Daoy (cell line): ENCODE measurements at regions not wholly inside any gene's neighbourhood (a gene's known extent, or its start where the extent isn't known, plus 50 kb on each side); places are given as distances from the start of the nearest gene placed in this dataset.

Source experiments
- DNase-seq: peaks from one replicate; pipeline ENCODE4 v3.0.0-alpha.2; 2015; ENCODE audit warnings: low read depth

- DNase-seq = no peak
Measured at GRCh38 chr5:112625689-112626438, 111.8 kb upstream of the APC start.

- DNase-seq = no peak
Measured at GRCh38 chr5:112626715-112627114, 111.0 kb upstream of the APC start.

- no peak for DNase-seq
Measured at GRCh38 chr5:112628214-112628980, 109.3 kb upstream of the APC start.

GRCh38 chr5:112630246-112631009, 107.3 kb upstream of the APC start:
- DNase-seq = peak; percentile 29

DNA sequence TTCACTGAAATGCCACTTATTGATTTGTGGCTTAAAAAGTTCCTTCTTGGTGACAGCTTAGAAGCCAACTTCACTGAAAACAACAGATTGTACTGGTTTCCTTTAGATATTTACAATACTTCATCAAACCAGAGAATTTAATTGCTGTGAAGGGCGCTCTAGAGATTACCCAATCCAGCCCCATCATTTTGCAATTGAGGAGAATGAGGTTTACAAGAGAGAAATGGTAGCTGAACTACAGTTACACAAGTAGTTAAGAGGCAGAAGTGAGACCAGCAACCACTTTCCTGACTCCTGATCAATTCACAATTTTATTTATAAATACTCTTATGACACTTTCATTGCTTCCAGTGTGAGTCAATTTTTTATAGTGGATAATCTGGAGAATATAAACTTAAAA, 103.5 kb upstream of the APC start:
- no peak for DNase-seq

DNA sequence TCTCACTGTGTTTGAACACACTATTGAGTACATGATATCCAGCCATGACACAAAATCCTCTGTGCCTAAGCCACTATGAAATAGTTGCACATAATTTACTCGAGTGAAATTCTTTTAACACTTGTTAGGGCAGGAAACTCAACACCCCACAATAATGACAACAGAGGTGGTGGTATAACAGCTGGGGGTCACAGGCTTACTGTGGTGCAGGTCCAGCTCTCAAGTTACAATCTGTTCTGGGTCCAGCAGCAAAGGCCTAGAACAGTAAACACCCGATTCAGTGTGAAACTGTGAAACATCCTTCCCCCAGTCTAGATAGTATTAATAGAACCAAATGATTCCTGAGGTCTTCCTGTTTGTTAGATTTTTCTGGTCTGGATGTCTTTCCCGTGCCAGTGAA, 102.9 kb upstream of the APC start:
- no peak for DNase-seq

DNA sequence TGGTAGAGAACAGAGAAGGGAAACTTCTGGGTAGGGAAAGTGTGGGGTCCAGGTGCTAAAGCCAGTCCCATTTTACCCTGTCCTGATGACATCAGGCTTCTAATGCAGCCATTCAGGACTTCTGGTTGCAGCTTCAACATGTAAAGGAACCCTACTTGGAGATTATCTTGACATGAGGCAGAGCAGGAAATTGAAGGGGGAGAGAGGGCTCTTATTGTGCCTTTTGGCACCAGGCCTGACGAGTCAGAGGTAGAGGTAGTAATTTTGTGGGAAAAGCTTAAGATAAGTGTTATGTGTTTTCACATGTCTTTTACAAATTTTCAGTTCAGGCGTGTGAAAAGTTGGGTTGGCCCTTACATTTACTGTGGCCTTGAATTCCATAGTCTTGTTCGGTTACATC, 102.4 kb upstream of the APC start:
- DNase-seq = peak; percentile 52

DNA sequence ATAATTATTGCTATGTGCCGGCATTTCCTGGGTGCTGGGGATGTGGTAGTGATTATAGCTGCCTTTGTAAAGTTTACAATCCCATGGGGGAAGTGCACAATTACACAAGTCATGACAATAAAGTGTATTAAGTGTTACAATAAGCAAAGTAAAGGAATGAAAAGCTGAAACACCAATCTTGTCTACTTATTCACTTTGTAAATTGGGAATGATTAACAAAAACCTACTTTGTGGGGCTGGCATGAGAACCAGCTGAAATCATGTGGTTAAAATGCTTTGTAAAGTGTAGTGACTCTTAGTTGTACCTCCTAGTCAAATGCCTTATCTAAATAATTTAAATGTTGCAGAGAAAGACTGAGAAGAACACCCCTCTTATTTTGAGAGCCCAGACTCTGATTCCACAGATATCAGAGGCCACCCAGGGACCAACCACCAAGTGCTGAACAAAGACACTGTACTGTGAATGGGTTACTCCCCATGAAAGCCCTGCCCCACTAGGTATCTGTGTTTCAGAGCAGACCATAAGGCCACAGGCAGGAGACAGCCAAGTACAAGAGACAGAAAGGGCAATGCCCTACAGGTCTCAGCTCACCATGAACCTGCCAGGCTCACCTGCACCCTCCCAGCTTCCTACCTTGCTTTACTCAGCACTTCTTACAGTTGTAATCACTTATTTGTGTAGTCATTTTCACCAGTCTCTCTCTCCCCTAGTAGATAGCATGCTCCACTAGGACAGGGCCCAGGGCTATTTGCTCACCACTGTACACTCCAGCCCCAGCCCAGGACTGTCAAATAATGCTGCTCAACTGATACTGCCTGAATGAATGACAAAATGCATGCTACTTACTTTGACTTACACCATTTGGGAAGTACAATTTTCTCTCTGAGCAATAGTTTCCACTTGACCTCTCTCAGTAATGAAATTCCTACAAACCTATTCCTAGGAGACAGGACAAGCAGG, 101.6 kb upstream of the APC start:
- no peak for DNase-seq

DNA sequence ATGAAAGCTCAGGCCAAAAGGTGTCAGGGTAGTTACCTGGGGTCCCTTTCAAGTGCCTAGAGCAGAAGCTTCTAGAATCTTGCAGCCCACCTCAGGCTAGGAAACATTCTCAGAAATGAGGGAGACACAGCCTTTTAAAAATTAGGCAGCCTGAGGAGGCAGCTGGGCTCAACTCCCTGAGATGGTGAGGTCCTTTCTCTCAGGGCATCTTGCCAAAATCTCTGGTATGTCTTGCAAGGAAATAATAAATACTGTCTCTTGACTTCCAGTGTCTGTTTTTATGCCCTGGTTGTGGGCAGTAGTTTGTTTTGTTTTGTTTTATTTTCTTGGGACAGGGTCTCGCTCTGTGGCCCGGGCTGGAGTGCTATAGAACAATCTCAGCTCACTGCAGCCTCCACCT, 100.9 kb upstream of the APC start:
- no peak for DNase-seq

DNA sequence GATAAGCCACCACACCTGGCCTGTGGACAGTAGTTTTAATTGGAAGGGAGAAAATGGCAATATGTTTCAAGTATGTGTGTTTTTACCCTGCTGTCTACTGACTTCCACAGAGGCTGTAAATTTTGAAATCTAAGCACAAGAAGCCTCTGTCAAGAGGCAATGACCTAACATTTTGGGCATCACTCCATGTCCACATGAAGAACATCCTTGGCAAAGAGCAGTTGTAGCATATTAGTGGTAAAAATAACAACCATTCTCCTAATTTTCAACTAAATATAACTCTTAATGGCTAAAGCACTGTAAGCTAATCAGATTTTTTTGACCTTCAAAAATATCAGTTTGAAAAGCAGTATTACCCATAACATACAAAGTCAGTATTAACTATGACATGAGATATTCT, 100.3 kb upstream of the APC start:
- DNase-seq = no peak

DNA sequence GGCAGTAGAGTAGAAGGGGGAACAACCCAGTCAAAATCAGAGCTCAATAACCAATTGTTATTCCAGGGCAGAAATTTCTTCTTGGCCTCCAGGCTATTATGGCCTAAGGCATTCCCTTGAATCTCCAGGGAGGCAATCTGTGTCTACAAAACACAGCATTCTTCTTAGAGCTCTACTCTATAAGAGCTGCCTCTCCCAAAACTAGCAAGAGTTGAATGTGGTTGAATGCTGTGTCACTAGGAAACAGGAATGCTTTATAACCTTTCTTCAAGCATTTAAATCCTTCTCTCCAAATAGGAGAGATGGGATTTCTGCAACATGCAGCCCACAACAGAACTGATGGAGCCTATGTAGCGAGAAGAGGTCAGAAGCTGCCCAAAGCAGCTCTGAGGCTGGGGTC, 97.1 kb upstream of the APC start:
- no peak for DNase-seq

DNA sequence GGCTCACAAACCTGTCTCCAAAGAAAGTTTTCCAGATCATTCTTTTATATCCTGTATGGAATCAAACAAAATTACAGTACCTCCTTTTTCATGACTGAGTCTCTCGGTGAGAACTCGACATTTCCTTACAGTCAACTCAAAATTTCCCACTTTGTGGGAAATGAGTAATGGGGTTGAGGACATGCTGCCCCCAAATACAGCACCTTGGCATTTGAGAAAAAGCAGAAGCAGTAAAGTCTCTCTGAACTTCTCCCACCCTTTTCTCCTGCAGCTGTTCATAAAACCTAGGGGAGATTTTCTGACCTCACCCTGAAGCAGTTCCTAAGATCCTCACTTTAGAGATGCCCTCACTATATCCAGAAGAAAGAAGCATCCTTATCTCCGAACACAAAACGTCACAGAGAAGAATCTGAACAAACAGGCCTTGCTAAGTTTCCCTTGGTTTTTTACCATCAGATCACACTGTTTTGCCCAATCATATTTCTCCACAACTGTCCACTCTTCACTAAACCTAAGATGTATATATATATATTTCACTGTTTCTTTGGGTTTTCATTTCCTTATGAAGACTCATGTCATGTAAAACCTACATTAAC, 96.1 kb upstream of the APC start:
- DNase-seq = no peak

- no peak for DNase-seq
Measured at GRCh38 chr5:112642885-112643284, 94.8 kb upstream of the APC start.

- DNase-seq = no peak
Measured at GRCh38 chr5:112643339-112643971, 94.2 kb upstream of the APC start.

DNA sequence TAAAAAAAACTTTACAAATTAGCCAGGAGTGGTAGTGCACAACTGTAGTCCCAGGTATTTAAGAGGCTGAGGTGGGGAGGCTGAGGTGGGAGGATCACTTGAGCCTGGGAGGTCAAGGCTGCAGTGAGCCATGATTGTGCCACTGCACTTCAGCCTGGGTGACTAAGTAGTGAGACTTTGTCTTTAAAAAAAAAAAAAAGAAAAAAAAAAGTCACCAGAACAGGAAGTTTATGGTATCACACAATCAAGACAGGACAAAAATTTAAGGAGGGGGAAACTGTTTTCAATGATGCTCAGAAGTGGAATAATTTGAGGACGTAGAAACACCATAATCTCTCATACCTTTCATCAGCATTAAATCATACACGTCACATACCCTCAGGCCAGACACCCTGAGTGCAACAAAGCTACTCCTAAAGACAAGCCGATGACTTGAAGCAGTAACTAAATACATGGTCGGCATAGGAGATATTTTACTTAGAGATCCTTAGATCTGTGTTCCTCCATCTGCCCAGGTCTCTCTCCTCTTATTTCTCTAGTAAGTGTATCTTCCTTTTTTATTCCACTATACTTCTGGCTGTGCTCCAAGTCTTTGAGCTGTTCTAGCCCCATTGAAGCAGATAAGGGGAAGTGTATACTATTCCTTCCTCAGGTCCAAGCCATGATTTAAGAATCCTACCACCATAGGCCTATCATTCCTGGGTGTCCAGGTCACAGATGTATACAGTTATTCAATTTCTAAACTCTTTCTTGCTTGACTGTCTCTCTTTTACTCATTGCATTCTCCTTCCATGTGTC, 91.3 kb upstream of the APC start:
- DNase-seq = no peak

GRCh38 chr5:112647428-112647827, 90.3 kb upstream of the APC start:
- no peak for DNase-seq

DNA sequence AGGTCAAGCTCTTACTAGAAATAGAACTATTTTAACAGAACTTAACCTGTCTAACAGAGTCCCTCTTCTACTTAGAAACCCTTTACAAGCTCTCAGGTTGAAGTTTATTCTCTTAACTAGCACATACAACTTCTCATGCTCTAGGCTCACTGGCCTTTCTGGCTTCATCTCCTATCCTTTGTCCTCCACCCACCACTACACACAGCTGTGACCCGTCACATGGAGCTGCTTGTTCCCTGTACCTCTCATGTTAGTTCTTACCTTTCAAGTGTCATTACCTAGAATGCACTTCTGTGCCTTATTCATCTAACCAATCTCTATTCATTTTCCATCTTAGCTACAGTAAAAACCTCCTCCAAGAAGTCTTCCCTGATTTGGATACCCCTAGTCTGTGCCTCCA, 89.4 kb upstream of the APC start:
- DNase-seq = no peak

DNA sequence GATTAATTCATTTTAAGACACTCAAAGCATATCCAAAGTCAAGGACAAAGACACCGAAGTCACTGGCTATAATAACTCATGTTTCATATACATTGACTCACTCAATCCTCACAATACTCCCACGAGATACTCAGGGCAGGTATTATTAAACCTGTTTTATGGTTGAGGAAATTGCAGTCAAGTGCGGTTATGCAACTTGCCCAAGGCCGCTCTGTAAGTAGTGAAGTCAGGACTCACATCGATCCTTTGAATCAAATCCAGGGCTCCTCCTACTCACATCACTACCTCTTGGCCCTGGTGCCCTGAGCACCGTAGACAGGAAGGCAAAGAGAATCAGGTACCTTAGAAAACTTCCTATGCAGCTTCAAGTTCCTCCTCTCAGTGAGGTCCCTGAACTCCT, 87.8 kb upstream of the APC start:
- peak; percentile 13 for DNase-seq

- DNase-seq = no peak
Measured at GRCh38 chr5:112653638-112654205, 84.0 kb upstream of the APC start.
